CD4-positive, alpha-beta T cell treated with Interleukin-12 subunit alpha and Interleukin-12 subunit beta, for 1 hour (primary cell): ENCODE measurements at regions not wholly inside any gene's neighbourhood (a gene's known extent, or its start where the extent isn't known, plus 50 kb on each side); places are given as distances from the start of the nearest gene placed in this dataset.

Experiments used
- DNase-seq: peaks from one replicate; pipeline ENCODE4 v3.0.0-alpha.2; 2020

DNA sequence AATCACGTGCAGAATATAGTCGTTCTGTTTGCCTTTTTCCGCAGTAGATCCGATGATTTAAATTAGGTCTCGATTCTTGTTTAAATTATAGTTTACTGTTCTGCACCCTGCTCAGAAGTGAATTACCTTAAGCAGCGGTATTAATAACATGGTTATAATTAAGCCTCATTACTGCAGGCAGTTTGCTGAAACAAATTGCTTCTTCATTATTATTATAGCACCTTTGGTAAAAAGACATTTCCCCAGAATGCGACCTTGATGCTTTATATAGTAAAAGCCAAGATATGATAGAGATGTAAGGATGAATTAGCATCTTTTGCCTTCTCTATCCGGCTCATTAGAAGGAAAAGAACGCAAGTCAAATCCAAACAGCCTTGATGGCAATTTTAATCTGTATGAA, 625.2 kb upstream of the CADM1 start:
- no peak for DNase-seq

DNA sequence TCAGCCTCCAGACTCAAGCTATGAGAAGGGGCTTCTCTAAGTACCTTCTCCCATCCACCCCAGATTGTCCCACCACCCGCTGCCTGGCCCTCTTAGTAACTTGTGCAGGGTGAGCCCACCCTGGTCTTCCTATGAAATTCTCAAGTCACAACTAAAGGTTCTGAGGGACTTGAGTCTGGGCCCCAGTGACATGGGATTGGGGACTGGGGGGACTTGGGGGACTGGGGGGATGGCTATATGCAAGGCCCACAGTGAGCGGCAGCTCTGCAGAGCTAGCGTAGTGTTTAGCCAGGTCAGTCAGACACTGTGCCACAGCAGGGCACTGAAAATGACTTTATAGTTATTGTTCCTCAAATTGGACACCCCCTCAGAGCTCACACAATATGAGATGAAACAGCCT, 622.3 kb upstream of the CADM1 start:
- DNase-seq = no peak

DNA sequence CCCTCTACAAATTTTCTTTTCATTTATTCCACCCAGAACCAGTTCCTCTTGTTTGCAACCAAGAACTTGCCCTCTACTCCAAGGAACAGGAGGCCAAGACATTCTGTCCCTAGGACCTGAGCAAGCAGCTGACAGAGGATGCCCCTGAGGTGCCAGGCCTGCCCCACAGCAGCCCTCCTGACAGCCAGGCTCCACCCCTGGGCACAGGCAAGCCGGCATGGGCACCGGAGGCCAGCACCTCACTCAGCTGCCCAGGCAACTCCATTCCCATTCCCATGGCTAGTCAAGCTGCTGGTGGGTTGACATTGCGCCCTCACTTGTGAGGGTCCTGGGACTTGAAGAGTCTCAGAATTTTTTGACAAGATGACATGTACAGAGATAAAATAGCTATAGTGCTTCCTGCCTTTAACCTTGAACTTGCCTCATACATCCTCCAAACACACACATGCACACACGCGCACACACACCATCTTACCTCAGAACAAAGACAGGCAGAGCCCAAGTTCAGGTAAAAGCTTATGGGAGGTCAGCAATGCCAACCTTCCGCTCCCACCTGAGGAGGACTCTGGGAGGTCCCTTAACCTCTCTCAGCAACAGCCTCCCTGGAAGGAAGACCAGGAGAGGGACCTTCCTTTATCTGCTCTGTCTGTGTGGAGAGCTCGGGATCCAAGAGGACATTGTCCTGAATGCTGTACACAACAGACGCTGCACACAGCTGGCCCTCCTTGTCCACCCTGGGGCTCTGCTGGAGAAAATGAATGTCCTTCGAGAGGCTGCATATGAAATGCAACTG, 620.9 kb upstream of the CADM1 start:
- DNase-seq = no peak

DNA sequence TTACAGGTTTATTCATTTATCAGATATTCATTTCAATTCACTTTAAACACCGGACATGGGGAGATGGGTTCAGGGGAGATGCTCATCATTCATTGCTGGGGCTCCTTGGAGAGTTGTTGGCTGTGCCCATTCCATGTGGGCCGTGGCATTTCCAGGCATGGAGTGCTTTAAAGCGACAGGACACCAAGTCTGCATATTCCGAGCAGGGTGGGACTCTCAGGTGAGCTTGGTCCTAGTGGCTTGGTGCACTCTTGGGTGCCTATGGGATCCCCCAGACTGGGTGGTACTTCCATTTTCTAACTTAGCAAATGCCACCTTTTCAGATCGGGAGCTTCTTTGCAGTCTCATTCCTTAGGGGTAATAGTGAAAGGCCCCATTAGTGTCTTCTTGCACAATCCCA, 619.5 kb upstream of the CADM1 start:
- DNase-seq = no peak

DNA sequence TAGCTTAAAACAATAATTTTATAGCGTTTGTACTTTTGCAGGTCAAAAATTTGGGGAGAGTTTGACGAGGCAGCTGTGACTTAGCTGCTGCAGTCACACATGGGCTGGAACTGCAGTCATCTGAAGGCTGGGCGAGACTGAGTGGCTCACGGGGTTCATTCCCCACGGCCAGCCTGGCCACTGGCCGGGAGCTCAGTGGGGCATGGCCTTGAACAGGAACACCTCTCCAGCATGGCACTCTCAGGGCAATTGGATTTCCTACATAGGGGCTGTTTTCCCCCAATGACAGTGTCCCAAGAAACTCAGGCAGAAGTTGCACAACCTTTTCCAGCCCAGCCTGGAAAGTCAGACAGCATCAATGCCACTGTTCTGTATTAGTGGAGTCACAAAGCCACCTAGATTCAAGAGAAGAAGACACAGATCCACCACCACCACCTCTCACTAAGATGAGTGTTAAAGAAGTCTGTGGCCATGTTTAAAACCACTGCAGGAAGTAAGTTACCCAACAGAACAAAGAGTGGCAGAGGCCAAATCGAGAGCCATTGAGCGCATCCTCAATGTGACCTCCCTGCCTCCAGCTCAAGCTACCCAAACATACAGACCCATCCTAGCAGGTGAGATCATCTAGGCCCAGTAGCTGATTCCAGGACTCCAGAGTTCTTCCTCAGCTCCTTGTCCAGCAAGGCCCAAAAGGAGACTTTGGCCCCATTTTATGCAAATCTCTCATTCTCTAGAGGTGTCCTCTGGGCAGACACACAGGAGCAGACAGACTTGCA, 618.7 kb upstream of the CADM1 start:
- DNase-seq = no peak

DNA sequence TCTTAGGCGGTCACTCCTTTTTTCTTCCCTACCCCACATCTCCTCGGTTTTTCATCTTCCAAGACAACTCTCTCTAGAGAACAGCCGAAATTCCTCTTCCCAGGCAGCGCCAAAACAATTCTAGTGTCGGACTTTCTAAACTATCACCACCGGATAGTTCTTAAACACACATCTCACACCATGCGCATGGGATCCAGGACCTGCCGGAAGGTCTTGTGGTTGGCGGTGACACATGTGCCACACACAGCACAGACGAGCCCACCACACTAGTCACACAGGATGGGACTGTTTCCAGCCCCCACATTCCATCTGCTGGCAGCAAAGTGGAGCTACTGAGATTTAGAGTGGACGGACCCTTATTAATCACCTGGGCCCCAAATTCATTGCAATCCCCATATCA, 614.9 kb upstream of the CADM1 start:
- DNase-seq = no peak

DNA sequence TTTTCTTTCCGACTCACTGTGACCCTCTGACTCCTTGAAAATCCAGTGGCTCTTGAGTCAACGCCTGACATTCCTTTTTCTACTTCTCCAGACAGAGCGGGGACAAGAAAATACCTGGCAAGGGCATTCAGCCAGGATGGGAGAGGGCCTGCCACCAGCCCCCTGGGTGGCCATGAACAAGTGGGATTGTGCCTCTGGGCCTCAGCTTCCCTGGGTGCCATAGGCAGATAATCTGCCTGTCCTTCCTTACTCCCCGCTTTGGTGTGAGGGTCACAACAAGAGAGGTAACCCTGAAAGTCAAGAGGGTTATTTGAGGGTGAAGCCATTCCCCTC, 613.9 kb upstream of the CADM1 start:
- DNase-seq = no peak

DNA sequence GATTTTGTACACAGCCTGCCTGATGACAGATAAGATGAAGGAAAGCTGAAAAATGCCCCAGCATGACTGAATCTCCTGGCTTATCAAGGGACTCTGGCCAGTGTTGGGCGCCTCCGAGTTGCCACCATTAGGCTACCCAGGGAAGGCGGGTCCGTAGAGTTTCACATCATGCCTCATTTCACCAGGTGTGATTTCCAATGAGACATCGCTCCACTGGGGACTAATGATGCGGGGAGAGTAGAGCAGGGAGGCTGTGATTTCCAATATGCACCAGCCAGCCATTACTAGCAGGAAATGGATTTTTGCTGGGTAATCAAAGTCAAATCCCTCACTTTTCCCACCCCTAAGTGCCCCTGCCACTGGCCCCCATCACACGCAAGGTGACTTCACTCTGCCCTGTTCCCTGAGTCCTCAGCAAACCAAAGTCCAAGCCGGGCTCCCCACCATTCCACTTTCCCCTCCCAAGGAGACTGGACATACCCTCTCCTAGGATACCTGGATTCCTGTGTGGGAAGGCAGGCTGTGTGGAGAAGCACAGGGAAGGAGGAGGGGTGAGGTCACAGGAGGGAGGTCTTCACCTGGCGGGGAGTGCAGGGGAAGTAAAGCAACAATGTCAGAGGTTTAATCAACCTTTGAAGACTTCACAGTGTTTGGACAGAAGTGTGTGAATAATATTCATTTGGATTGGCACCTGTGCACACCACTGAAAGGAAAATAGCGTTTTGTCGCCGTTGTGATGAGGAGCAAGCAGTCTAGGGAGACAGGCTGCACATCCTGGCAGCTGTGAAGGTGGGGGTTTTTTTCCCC, 613.3 kb upstream of the CADM1 start:
- DNase-seq = no peak

DNA sequence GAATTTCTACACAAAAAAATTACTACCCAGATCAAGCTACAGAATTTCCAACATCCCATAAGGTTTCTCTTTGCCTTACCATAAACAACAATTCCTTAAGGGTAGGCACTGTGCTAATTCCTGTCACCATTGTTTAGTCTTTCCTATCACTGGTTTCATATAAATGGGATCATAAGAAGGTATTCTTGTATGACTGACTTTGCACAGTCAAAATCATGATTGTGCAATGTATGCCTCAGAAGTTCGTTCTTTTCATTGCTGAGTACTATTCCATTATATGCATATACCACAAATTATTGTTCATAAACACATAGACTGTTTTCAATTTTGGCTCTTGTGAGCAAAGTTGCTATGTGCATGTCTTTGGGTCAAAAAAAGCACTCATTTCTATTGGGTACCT, 611.6 kb upstream of the CADM1 start:
- no peak for DNase-seq

DNA sequence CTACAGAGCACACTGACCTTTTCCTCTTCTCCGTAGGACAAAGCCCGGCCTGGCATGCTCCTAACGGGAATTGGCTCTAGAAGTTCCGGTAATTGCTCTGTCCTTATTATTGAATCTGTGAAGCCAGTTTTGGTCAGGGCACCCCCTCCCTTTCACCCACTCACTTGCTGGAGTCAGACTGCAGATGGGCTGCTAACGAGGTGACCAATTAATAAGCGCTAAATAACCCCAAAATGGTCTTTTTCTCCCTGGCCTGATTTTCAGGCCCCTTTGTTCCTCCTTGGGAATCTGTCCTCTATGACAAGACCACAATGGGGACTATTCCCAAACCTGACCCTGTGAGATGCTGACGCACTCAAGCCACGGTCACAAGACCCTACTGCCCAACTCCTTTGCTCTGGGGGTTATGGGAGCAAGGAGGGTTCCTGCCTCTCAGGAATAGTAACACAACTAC, 610.0 kb upstream of the CADM1 start:
- no peak for DNase-seq

DNA sequence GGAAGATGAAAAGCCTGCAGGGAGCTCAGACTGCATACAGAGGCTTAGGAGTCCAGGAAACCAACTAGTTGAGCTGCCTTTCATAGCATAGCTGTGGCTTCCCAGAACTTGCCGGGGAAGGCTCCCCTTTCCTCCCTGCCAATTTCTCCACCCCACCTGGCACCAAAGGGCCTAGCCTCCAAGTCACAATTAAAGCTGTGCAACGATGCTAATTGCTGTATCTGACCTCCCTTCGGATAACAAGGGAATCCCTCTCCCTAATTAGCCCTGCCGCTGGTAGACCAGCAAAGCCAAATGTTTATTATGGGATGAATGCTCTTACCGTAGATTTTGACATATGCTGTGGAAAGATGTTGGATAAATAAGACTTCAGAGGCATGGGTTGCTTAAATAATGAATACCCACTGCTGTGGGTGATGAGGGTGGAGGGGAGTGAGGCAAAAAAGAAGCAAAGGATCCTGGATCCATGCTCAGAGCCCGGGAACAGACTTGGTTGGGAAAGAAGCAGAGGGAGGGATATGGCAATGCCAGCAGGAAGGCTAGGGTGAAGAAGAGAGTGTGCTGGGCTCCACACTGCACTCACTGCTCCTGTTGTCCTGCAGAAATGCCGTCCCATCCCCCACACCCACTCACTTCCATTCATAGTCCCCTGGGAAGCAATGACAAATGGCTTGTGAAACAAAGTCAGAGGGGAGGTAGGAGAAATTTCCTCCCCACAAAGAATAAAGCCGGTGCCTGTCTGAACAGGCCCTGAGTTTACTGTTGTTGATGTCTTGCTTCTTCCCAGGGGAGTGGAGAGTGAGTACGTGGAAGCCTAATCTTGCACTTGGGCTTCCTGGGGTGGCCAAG, 608.1 kb upstream of the CADM1 start:
- DNase-seq = no peak

DNA sequence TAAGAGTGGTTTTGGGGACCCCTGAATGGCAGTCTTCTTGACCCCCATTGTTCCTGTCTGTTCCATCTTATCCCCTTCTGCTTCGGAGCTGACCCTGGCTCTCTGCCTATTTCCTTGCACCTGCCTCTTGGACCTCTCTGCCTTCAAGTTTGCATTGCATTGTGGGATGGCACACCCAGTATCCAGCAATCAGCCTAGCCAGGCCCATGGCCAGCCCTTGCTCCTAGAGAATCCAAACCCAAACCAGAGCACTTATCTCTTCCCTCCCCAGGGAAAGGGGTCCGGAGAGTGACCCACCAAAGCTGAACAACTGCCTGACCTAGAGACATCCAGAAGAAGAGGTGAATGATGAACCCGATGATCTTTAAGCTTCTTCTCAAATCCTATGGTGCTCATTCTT, 607.3 kb upstream of the CADM1 start:
- no peak for DNase-seq

DNA sequence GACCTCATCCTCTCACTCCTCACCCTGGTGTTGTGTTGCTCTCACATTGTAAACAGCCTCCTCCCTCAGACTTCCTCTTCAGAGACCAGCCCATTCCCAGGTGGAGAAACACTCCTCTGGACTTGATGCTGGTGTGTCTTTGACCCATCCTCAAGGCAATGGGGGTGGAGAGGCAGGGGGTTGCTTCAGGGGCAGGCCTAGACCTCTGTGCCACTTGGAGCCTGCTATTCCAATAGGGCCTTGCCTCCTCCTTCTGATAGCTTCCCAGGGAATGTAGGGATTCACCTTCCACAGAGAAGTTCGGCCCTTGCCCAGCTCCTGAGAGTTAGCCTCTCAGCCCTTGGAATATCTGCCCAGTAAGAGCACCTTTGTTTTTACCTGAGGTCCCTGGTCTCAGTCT, 606.6 kb upstream of the CADM1 start:
- no peak for DNase-seq

DNA sequence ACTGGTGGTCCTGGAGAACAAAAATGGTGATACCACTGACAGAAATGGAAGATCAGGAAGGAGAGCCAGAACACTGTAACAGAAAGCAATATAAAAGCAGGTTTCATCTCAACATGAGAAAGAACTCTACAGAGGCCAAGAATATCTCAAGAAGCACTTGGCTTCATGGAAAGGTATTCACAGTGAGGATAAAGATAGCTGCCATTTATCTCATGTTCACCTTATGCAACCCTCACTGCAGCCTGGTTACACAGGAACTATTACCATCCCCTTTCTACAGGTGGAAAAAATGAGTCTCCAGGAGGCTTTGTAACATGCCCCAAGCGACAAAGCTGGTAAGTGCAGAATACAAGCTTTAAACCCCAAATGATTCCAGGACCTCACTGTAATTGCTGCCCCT, 606.1 kb upstream of the CADM1 start:
- no peak for DNase-seq

DNA sequence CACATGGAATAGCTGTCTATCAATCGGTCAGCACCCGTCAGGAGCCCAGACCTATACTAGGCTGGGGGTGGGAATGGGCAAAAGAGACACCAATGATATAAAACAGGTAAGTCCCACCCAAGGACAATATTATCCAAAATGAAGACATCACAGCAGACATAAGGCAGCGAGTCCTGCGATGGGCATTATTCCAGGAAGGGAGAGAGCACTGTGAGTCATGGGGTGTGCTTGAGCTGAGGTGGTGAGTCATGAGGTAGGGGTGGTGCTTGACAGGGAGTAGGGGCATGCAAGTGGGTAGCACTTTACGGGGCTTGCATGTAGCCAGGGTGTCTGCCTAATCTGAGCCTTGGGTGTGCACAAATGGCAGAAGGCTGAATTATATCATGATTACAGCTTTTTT, 605.0 kb upstream of the CADM1 start:
- no peak for DNase-seq

DNA sequence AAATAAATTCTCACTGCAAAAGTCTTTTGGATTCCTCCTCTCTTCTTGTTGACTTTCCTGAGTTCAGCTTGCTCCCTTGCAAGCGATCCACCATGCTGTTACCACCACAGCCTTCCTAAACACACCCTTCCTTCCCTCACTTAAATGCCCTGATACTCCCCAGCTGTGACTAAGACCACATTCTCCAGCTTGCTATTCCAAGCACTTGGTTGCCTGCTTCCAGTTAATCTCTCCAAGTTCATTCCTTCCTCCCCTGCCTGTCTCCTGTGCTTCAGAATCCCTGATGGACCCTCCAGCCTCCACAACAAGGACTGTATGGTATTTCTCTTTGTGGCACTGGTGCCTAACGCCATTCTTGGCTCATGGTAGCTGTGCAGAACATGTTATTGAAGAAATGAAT, 603.9 kb upstream of the CADM1 start:
- DNase-seq = no peak

DNA sequence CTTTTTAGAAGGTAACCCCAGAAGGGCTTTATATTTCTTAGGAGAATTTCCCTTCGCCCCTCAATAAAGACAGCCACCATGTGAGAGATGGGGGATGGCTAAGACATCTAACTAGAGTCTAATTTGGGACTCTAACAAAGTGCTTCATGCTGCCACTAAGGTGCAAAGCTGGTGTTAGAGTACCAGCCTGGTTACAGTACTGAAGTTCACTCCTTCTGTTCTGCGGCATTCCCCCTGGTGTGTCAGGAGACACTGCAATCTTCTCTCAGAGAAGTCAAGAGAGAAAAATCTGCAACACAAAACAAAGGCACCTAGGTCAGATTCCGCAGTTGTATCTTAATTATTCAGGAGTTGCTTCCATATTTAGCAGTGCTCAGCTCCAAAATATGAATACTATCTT, 603.0 kb upstream of the CADM1 start:
- no peak for DNase-seq

DNA sequence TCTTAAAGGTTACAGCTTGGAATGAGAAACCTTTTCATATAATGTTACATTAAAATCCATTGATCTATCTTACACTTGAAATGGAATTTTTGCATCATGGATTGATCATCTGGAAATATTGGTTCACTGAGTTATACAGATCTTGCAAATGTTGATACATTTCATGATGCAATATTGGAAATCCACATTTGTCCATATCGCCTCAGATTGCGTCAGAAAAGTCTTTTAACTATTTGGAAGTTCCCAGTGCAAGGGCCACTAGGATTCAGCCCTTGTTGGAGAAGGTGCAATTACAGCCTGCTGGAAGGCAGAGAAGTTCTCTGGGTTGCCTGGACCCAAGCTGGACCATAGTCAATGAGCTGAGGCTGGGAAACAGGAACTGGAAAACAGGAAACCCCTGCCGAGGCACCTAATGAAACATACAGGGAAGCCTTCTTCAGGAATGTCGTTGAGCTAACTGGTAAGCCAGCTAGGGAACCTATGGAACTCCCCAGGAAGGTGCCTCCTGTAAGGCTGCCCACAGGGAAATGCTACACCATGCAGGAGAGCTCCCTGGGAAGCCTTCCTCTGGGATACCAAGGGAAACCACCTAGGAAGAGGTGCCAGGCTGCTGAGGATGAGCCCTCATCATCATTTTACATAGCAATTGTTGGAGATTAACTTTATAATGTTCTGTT, 600.4 kb upstream of the CADM1 start:
- no peak for DNase-seq

DNA sequence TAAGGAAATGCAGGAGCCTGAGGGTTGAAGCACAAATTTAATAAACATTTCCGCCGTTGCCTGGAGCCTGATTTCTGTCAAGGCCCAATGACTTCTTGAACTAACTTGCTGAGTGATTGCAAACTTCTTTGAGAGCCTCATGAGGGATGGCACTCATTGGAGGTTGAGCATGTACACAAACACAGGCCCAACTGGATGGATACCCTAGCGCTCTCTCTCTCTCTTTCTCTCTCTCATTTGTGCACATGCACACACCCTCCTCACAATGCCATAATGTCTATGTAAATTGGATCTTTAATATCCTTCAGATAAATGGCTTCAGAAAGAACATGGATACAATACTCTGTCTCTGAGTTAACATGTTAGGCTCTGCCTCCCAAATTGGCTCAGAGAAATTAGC, 597.7 kb upstream of the CADM1 start:
- DNase-seq = no peak

DNA sequence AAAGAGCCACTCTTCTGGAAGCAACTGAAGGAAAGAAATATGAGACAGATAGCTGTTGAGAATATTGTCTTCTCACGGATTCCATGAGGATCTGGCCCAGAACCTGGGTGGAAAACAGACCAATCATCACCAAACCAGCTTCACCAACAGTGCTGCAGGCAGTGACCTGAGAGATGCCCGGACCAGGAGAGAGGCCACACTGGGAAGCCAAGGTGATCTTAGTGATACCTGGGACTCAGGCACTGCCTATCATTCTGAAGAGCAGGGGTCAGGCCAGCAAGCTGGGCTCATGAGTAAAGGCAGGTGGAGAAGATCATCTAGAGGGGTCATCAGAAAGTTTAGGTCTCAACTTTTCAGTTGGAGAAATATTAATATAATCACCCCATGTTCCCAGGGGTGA, 595.8 kb upstream of the CADM1 start:
- no peak for DNase-seq

DNA sequence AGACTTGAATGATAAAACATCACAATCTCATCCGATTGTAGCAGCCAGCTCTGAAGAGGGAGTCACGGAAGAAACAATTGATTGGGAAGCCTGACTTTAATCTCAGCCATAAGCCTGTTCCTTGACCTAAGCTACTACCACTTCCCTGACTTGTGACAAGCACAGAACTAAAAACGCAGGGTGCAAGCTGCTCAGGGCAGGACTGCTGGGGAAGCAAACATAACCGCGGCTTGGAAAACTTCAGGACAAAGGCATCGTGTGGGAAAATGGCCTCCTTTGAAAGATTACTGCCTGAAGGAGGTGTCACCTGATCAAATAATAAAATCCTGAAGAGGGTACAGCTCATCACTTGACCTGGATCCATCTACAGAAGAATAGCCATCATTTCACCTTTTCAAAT, 595.3 kb upstream of the CADM1 start:
- no peak for DNase-seq

DNA sequence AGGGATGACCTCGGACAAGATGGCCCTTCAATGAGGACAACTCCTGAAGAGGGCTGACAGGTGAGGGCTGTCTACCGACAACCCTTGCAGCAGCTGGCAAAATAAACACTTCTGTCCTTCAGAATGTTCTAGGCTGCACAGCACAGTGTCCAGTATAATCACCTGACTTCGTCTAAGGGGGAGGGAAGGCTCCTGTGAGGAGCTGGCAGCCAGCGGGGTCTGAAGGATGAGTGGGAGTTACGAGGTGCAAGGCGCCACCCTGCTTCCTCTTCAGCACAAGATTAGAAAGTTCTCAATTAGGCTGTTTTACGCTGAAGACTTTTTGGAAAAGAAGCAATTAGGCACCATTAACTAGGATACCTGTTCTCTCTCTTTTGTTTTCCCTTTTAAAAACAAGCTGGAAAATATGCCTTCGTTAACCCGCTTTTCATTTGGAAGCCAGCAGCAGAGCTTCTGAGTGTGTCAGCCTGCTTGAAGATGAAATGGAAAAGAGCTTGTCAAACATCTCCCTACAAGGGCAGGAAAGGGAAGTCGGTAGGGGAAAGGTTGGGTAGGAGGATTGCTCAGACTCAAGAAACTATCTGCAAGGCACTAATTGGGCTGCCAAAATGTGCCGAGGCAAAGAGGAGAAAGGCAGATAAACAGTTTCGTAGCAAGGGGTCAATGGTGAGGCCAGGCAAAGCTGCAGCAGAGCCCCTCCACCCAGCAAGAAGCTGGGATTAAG, 592.2 kb upstream of the CADM1 start:
- no peak for DNase-seq
